C1 segment of cervical spinal cord (tissue), 14 donors: ENCODE measurements at regions not wholly inside any gene's neighbourhood (a gene's known extent, or its start where the extent isn't known, plus 50 kb on each side); places are given as distances from the start of the nearest gene placed in this dataset.

Experiments used
- DNase-seq, 14 donors: peaks; one replicate each; lab custom pipeline; 2025; lab: John Stamatoyannopoulos, UW

GRCh38 chr6:147029923-147030322, 174.3 kb upstream of the STXBP5 start:
- DNase-seq, result peak in 1 of 14 donors; percentile 61

- DNase-seq, result no peak
Observed at GRCh38 chr6:147033267-147033666, 170.9 kb upstream of the STXBP5 start.

DNA sequence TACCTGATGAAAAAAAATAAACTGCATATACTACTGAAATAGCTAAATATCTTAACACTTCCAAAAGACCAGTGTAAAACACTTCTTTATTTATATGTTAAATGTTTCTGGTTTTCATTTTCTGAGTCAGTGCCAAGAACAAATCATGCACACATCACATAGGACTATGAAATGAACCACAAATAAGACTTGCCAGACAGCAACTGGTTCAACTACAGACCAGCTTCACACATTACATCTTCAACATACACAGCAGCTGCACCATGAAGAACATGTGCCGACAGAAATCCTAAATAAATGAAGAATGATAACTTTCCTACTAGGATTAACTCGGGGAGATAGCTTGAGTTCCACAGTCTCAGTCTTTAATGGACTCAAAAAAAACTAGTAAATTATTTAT, 168.3 kb upstream of the STXBP5 start:
- no peak for DNase-seq

DNA sequence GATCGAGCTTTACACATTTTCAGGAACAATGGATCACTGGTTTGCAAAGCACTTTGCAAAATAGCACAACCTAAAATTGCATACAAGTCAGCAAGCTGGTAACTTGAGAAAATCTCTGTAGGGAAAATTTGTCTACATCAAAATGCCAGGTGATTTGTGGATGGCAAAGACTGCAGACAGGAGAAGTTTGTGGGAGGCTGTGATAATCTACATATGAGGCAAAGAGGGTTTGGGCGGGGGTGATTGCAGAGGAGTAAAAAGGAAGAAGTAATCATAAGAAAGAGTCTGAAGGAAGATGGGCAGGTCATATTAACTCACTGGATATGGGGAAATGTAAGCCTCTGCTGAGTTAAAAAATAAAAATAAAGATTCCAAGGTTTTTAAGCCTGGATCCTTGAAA, 166.3 kb upstream of the STXBP5 start:
- DNase-seq, result no peak

- DNase-seq, result no peak
Observed at GRCh38 chr6:147040121-147040910, 163.9 kb upstream of the STXBP5 start.

DNA sequence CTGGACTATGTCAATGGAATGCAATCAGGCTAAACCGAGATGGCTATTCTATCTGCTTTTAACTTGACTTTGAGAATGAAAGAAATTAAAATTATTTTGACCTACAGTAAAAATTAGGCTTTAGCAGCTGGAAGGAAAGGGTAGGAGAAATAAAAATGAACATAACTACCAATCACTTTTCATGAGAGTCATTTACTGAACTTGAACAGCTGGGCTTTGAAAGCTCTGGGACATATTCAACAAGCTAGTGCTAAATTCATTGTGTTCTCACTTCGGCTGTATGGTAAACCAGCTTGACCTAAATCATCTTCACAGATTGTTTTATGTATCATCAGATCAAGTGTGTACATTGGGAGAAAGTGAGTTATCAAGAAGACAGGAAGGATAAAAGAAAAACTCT, 161.5 kb upstream of the STXBP5 start:
- DNase-seq, result no peak

- no peak for DNase-seq
Observed at GRCh38 chr6:147043994-147044477, 160.2 kb upstream of the STXBP5 start.

DNA sequence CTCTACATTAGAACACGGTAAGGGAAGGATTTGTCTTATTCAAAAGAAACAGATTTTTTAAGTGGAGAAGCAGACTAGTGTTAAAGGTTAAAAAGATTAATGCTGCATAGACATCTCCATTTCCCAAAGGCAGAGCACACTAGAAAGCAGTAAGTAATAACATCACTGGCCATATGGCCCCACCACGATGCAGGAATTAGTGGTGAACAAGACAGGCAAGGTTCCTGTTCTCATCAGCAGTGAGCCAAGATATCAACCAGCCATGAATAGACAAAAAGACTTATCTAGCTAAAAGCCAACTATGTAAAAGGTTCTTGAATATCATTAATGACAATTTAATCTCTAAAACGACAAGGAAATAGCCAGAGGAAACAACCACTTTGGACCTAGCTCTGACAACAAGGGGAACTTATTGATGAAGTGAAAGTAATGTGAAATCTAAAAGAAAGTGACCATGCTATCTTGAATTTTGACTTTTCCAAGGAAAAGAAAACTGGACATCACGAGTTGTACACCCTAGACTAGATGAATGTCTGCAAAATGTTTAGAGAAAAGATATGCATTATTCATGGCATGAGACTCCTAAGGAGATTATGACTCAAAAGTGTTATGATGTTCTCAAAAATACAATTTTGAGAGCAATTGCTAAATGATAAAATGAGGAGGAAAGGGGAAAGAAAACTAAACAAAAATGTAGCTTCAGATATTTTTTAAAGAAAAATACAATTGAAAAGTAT, 157.9 kb upstream of the STXBP5 start:
- DNase-seq, result peak in 1 of 14 donors; percentile 83

GRCh38 chr6:147048930-147049329, 155.3 kb upstream of the STXBP5 start:
- DNase-seq, result no peak

GRCh38 chr6:147053311-147053921, 150.8 kb upstream of the STXBP5 start:
- DNase-seq, result no peak

GRCh38 chr6:147054158-147054557, 150.1 kb upstream of the STXBP5 start:
- DNase-seq, result peak in 1 of 14 donors; percentile 51

GRCh38 chr6:147054871-147055270, 149.3 kb upstream of the STXBP5 start:
- DNase-seq, result no peak

DNA sequence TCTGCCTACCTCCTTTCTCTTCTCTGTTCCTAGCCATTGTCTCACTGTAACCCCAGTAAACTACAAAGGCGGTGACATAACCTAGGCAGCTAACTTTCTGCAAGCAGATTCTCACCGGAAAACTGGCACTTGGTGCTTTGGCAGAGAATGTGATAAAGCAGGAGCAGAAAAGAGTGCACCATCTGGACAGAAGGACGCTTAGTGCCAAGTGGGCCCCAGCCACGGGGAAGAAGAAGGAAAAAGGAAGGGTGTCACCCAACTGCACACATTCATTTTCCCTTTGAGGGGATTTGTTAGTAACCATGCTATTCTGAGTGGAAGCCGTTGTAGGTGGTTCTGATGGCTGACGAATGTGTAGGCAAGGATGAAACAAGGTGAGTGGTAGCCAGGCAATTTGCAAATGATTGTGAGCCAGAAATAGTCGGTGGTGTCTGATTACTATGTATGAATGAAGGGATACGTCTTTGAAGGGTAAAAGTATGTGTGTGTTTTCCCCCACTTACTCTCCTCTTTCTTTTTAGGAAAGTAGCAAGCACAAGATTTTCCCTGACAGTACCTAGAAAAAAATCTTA, 148.3 kb upstream of the STXBP5 start:
- peak in 2 of 14 donors; percentile 32 to 93 for DNase-seq

- DNase-seq, result no peak
Observed at GRCh38 chr6:147057188-147057587, 147.0 kb upstream of the STXBP5 start.

DNA sequence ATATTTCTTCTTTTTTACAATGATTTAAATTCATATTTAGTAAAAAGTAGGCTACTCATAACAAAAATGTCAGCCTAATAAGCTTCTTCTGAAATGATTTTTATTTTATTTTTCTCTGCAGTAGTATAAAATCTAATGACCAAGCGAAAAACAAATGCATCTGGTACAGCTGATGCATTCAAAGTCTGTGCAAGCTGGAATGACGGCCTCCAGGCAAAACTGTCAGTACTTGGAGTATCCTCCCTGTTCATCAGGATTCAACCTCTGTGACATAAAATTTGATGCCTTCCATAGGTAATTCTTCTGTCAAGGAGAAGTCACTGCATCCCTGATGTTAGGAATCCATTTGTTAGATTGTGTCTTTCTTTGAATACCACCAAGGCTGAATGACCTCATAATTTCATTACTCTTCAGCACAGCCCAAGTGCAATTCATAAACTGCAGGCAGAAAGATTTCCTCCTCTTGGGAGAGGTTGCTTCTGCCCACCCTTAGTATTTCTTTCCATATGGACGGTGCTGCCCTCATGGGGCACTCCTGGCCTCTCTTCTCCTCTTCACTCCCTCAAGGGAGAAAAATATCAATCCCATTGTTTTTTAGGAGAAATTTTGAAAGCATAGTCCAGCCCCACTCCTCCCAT, 146.4 kb upstream of the STXBP5 start:
- peak in 1 of 14 donors; percentile 4 for DNase-seq

DNA sequence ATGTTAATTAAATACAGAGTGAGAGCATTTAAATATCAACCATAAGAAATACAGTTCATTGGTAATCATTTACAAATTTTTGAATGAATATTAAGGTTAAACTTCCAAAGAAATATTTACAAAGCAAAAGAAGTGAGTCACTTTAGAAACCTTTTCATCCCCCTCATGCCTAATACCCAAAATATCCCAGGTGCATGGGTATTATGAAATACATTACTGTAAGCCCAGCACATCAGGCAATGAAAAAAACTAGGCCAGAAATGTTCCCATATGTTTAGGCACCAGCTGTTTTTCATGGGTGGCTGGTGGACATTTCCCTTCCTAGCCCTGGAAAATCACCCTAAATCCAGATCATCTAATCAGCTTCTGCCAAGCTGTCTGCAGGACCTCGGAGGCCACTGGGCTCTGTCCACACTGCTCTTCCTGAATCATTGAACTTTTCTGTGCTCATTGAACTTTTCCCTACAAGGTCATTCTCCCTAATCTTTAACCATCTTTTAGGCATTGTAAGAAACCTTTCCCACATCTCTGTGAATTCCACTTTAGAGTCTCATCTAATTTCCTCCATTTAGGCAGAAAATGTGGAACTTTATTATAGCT, 145.3 kb upstream of the STXBP5 start:
- DNase-seq, result no peak

GRCh38 chr6:147060636-147061035, 143.6 kb upstream of the STXBP5 start:
- no peak for DNase-seq

GRCh38 chr6:147061252-147061651, 143.0 kb upstream of the STXBP5 start:
- no peak for DNase-seq

DNA sequence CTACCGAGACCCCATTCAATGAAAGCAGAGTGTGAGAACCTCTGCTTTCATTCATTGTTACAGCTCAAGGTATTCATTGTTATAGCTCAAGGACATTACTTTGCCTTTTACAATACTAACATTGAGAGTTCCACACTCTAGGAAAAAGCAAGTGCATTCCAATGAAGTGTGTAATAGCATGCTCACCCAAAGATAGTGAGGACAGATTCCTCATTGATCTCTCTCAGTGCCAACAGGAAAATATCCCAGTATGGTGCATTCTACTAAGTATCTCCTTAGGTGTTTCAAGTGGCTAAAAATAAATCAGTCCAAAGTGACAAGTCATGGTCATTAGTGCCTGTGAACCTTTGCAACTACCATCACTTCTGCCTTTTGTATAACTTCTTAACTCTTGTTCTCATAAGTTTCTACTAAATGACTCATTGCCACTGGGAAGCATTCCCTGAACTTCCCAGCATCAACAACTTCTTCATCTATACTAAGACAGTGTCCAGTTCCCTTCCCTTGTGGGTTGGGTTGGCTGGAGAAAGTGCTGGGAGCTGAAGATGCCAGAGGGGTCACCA, 140.7 kb upstream of the STXBP5 start:
- no peak for DNase-seq

DNA sequence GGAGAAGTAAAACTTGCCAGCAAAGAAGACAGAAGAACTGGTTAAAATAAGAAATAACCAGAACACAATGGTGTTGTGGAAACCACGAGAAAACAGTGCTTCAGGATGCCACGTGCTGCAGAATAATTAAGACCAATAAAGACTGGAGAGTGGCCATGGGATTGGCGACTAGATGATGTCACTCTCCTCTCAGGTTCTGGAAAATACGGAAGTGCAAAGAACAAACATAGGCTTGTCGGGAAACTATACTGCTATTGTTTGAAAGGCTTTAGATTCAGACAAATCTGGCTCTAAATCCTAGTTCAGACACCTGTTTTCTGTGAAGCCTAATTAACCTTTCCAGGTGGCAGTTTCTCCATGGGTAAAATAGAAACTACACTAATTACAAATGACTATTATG, 138.4 kb upstream of the STXBP5 start:
- DNase-seq, result peak in 1 of 14 donors; percentile 56

GRCh38 chr6:147067184-147067583, 137.0 kb upstream of the STXBP5 start:
- no peak for DNase-seq
